Astrocyte (in vitro differentiated cells and primary cell): ENCODE measurements at regions not wholly inside any gene's neighbourhood (a gene's known extent, or its start where the extent isn't known, plus 50 kb on each side); places are given as distances from the start of the nearest gene placed in this dataset.

Experiments used
- DNase-seq: peaks from one replicate; pipeline ENCODE4 v3.0.0-alpha.2; 2010; ENCODE audit warnings: low read depth
- FAIRE-seq: peaks from 2 replicates; lab custom pipeline; 2011; peaks lifted over from hg19 to GRCh38; lab: Jason Lieb, UNC
- H2AFZ ChIP-seq: 2 replicates; pipeline ENCODE4 v1.6.0; 2012; ENCODE audit warnings: low read depth, low read length, inconsistent platforms
- H3K27ac ChIP-seq: 2 replicates; pipeline ENCODE4 v1.5.1; 2011; ENCODE audit warnings: low read depth, low read length, inconsistent platforms
- H3K27me3 ChIP-seq: 2 replicates; pipeline ENCODE4 v1.6.0; 2011; ENCODE audit warnings: low read length, inconsistent platforms; ENCODE audit not compliant: insufficient read depth
- H3K36me3 ChIP-seq: 2 replicates; pipeline ENCODE4 v1.5.1; 2011; ENCODE audit warnings: low read length, inconsistent platforms; ENCODE audit not compliant: insufficient read depth
- H3K4me1 ChIP-seq: 2 replicates; pipeline ENCODE4 v1.5.1; 2011; ENCODE audit warnings: low read length, inconsistent platforms; ENCODE audit not compliant: insufficient read depth
- H3K4me2 ChIP-seq: 2 replicates; pipeline ENCODE4 v1.6.0; 2012; ENCODE audit warnings: low read length, inconsistent platforms
- H3K4me3 ChIP-seq: 2 replicates; pipeline ENCODE4 v1.5.1; 2011; ENCODE audit warnings: low read depth, mild to moderate bottlenecking, low read length, inconsistent platforms; ENCODE audit not compliant: insufficient read depth
- H3K79me2 ChIP-seq: 2 replicates; pipeline ENCODE4 v1.6.0; 2012; ENCODE audit warnings: mild to moderate bottlenecking, low read length, inconsistent platforms; ENCODE audit not compliant: insufficient read depth
- H3K9ac ChIP-seq: 2 replicates; pipeline ENCODE4 v1.6.0; 2012; ENCODE audit warnings: mild to moderate bottlenecking, low read length, inconsistent platforms
- H3K9me3 ChIP-seq: 2 replicates; pipeline ENCODE4 v1.5.1; 2012; ENCODE audit warnings: low read depth, mild to moderate bottlenecking, low read length, inconsistent platforms; ENCODE audit not compliant: insufficient read depth
- H4K20me1 ChIP-seq: 2 replicates; pipeline ENCODE4 v1.6.0; 2012; ENCODE audit warnings: low read length, inconsistent platforms; ENCODE audit not compliant: insufficient read depth
- H3K27ac Mint-ChIP-seq: one replicate; pipeline ENCODE4 v1.8.0; 2021; ENCODE audit warnings: mild to moderate bottlenecking, mixed read lengths; ENCODE audit not compliant: unreplicated experiment
- H3K27me3 Mint-ChIP-seq: one replicate; pipeline ENCODE4 v1.8.0; 2021; ENCODE audit warnings: low read depth, mixed read lengths; ENCODE audit not compliant: unreplicated experiment
- H3K36me3 Mint-ChIP-seq: one replicate; pipeline ENCODE4 v1.8.0; 2021; ENCODE audit warnings: low read depth, mixed read lengths; ENCODE audit not compliant: unreplicated experiment
- H3K4me1 Mint-ChIP-seq: one replicate; pipeline ENCODE4 v1.8.0; 2021; ENCODE audit warnings: low read depth, mixed read lengths; ENCODE audit not compliant: unreplicated experiment
- H3K4me3 Mint-ChIP-seq: one replicate; pipeline ENCODE4 v1.8.0; 2021; ENCODE audit warnings: mild to moderate bottlenecking, moderate library complexity, mixed read lengths; ENCODE audit not compliant: unreplicated experiment
- H3K9me3 Mint-ChIP-seq: one replicate; pipeline ENCODE4 v1.8.0; 2021; ENCODE audit warnings: mild to moderate bottlenecking, mixed read lengths; ENCODE audit not compliant: unreplicated experiment
- CTCF ChIP-seq: IDR thresholded peaks from 2 replicates; pipeline ENCODE4 v1.5.1; 2011; ENCODE audit warnings: low read depth, mild to moderate bottlenecking, inconsistent platforms, low read length, moderate library complexity; ENCODE audit not compliant: insufficient read depth
- EZH2 ChIP-seq: IDR thresholded peaks from 2 replicates; pipeline ENCODE4 v1.6.1; 2012; ENCODE audit warnings: mild to moderate bottlenecking, low read length, inconsistent platforms; ENCODE audit not compliant: insufficient read depth

GRCh38 chr3:152915695-152916094 lies 80.8 kb downstream of the P2RY1 start:
- FAIRE-seq (no peak), DNase-seq (no peak)
- Mint-ChIP-seq H3K9me3 (no peaks in the 10 kb centered on the region), H3K36me3 (no peaks in the 10 kb centered on the region), H3K27me3 (no peaks in the 10 kb centered on the region), H3K4me3 (no peak overlapping the region), H3K27ac (no peak overlapping the region), H3K4me1 (no peaks in the 10 kb centered on the region)
- Histone ChIP-seq H3K4me1 (no peaks in the 10 kb centered on the region), H3K36me3 (no peaks in the 10 kb centered on the region), H3K4me2 (no peak overlapping the region), H4K20me1 (no peaks in the 10 kb centered on the region), H2AFZ (no peak overlapping the region), H3K27me3 (no peaks in the 10 kb centered on the region), H3K79me2 (no peaks in the 10 kb centered on the region), H3K27ac (no peak overlapping the region), H3K4me3 (no peak overlapping the region), H3K9me3 (no peaks in the 10 kb centered on the region), H3K9ac (no peak overlapping the region)
- TF ChIP-seq EZH2 = no peak
- no peak for TF ChIP-seq CTCF

GRCh38 chr3:152916753-152917279 lies 81.9 kb downstream of the P2RY1 start:
- DNase-seq (no peak), FAIRE-seq (no peak)
- Histone ChIP-seq H3K79me2 (no peaks in the 10 kb centered on the region), H3K27me3 (no peaks in the 10 kb centered on the region), H3K27ac (no peak overlapping the region), H3K4me2 (no peak overlapping the region), H3K4me1 (no peaks in the 10 kb centered on the region), H3K9ac (no peak overlapping the region), H3K4me3 (no peak overlapping the region), H2AFZ (no peak overlapping the region), H4K20me1 (no peaks in the 10 kb centered on the region), H3K9me3 (no peaks in the 10 kb centered on the region), H3K36me3 (no peaks in the 10 kb centered on the region)
- H3K4me1 Mint-ChIP-seq = no peaks in the 10 kb centered on the region
- H3K27me3 Mint-ChIP-seq = no peaks in the 10 kb centered on the region
- TF ChIP-seq CTCF (no peak), EZH2 (no peak)
- H3K9me3 Mint-ChIP-seq = no peaks in the 10 kb centered on the region
- no peaks in the 10 kb centered on the region for H3K36me3 Mint-ChIP-seq
- H3K27ac Mint-ChIP-seq = no peak overlapping the region
- no peak overlapping the region for H3K4me3 Mint-ChIP-seq

DNA sequence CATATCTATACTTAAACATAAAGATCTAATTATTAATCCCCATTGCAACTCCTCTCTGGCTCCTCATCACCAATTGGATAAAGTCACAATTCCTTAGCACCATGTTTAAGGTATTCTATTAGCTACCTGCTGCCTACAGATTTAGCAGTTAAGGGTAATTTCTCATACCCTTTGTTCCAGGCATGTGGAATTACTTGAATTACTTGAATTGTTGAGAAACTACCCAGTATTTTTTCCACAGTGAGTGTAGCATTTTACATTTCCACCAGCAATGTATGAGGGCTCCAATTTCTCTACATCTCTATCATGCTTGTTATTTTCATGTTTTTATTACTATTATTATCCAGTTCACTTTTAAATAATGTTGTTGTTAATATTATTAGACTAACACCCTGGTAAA lies 86.4 kb downstream of the P2RY1 start:
- no peaks in the 10 kb centered on the region for H3K4me1 Mint-ChIP-seq
- DNase-seq (no peak), FAIRE-seq (no peak)
- no peaks in the 10 kb centered on the region for H3K27me3 Mint-ChIP-seq
- no peaks in the 10 kb centered on the region for H4K20me1 ChIP-seq
- H3K36me3 Mint-ChIP-seq = no peaks in the 10 kb centered on the region
- H3K36me3 ChIP-seq = no peaks in the 10 kb centered on the region
- no peak overlapping the region for H2AFZ ChIP-seq
- no peak overlapping the region for H3K27ac ChIP-seq
- no peak overlapping the region for H3K9ac ChIP-seq
- no peaks in the 10 kb centered on the region for H3K9me3 ChIP-seq
- H3K79me2 ChIP-seq = no peaks in the 10 kb centered on the region
- H3K4me3 ChIP-seq = no peak overlapping the region
- no peak for TF ChIP-seq EZH2
- TF ChIP-seq CTCF = no peak
- no peaks in the 10 kb centered on the region for H3K9me3 Mint-ChIP-seq
- H3K4me3 Mint-ChIP-seq = no peak overlapping the region
- H3K27ac Mint-ChIP-seq = no peak overlapping the region
- no peak overlapping the region for H3K4me2 ChIP-seq
- no peaks in the 10 kb centered on the region for H3K27me3 ChIP-seq
- no peaks in the 10 kb centered on the region for H3K4me1 ChIP-seq
